ENCODE measurements at regions not wholly inside any gene's neighbourhood (a gene's known extent, or its start where the extent isn't known, plus 50 kb on each side); places are given as distances from the start of the nearest gene placed in this dataset.

DNA sequence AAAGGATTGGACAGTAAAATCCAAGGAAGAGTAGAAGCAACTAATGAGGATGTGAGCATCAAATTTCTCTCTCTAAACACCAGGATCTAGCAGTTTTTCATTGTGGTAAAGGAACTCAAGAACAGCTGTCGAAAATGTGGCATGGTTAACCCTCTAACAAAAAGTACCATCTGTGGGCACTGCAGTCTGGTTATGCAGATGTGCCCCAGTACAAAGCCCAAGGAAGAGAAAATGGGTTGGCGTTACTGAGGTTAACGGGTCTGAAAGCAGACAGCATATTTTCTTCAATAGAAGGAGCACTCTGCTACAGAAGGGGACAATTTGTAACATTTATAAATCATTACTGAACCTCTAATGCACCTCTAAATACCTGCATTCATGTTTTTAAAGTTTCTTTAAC is 253.0 kb upstream of the HNRNPA3 start:
- TF ChIP-seq POLR2A (IDR thresholded peaks at IDR 0.05; ENCODE audit: low read depth, low read length) = no peak
- TF ChIP-seq POLR2AphosphoS5 (IDR thresholded peaks at IDR 0.05; ENCODE audit: low read depth, low read length) = no peak

Data from GM12891 (cell line).